ENCODE measurements at regions not wholly inside any gene's neighbourhood (a gene's known extent, or its start where the extent isn't known, plus 50 kb on each side); places are given as distances from the start of the nearest gene placed in this dataset.

DNA sequence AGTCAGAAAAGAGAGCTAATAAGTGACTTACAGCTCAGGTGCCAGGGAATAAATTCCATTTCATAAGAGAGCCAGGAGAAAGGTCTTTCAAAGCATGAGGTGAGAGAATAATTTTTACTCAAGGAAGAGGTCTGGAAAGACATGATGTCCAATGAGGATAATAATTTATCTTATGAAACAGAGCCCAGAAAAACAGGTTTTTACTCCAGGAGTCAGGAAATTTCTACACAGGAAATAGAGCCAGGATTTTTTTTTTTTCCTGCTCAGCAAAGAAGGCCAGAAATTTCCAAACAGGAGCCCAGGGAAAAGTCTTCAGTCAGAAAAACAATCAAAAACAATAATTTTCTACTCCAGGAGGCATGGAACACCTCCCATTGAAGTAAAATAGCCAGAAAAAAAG is 1185.7 kb upstream of the TSPY4 start:
- no peak for DNase-seq (ENCODE audit: low read depth in 4 of 4, low spot score in 3 of 4)

DNA sequence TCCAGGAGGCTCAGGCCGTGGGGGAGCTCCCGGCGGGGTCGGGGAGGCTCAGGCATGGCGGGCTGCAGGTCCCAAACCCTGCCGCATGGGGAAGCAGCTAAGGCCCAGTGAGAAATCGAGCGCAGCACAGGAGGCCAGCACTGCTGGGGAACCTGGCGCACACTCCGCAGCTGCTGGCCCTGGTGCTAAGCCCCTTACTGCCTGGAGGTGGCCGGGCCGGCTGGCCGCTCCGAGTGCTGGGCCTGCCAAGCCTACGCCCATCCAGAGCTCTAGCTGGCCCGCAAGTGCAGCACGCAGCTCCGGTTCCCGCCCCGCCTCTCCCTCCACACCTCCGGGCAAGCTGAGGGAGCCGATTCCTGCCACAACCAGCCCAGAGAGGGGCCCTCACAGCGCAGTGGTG is 1208.7 kb upstream of the TSPY4 start:
- DNase-seq (ENCODE audit: low read depth in 4 of 4, low spot score in 3 of 4), result no peak

DNA sequence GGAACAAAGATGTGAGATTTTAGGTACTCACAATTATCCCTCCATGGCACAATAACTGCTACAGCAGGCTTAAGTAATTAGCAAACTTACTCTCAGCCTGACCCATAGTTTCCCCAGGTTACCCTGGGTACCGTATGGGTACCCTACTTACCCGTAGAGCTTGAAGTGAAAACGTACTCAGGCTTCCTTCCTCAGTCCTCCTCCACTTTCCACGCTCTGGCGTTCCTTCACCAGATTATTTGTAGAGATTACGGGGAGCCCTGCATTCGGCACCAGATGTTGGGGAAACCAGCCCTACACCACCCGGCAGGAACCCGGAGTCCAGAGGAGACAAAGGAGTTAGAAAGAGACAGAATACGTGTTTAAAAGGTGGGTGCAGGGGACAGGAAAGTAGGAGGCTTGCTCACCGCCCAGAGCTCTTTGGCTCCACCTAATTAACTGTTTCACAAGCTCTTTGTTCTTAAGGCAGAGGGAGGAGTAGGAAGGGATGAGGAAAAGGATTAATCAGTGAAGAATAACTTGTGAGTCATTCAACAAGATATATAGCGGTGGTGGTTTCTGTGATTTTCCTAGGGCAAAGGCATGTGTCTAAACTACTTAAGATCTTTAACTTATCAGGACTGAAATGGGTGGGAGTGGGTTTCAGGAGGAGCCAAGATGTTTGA is 1211.2 kb upstream of the TSPY4 start:
- no peak for DNase-seq (ENCODE audit: low read depth in 4 of 4, low spot score in 3 of 4)

DNA sequence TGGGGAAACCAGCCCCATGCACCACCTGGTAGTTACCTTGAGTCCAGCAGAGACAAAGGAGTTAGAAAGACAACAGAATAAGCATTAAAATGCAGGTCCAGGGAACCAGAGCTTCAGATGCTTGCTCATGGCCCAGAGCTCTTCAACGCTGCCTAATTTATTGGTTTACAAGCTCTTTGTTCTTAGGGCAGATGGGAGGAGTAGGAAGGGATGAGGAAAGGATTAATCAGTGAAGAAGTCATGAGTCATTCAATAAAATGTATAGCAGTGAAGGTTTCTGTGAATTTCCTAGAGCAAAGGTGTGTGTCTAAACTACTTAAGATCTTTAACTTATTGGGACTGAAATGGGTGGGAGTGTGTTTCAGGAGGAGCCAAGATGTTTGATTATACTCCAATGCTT is 1210.3 kb upstream of the AMELY start:
- DNase-seq (ENCODE audit: low read depth in 4 of 4, low spot score in 3 of 4), result no peak

DNA sequence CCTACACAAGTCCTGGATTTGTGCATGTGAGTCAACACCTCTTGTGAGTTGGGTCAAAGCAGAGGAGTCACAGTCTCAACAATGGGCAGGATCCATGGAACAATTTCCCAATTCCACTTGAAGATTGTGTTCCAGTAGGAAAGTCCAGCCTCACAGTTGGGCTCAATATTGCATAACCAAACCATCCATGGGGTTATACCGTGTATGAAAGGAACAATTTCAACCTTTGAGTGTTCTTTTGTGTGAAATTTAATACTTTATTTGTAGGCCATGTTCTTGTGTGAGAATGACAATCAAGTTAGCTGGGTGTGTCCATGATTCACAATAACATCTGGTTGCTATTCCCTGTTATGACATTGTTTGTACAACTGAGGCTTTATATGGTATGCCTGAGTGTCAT is 1182.9 kb upstream of the AMELY start:
- no peak for DNase-seq (ENCODE audit: low read depth in 4 of 4, low spot score in 3 of 4)

DNA sequence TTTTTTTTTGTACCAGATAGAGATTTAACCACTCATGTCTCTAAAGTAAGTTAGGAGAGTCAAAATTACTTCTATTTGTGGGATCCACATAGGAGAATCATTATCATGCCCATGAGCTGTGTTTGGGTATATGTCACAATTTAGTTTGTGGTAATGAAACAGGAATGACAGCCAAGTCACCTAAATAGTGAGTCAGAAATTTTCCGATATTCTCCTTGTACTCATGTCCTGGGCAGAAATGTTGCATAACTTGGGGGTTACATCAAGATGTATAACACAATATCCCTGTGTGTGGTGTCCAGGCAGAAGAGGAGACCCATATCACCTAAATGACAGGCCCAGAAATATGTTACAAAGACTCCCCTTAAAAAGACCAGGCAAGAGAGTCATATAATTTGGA is 1181.4 kb upstream of the AMELY start:
- no peak for DNase-seq (ENCODE audit: low read depth in 4 of 4, low spot score in 3 of 4)

DNA sequence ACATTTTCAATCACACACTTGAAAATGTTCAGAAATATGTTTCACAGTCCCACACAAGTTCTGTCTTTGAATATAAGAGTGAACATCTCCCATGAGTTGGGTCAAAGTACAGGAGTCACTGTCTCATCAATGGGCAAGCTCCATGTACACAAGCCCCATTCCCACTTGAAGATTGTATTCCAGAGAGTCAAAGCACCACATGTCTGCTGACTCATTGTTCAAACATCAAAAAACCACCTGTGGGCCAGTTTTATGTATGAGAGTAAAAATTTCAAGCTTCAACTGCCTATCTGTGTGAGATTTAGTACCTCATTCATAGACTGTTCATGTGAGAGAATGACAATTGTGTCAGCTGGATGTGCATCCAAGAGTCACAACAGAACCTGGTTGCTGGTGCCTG is 1174.4 kb upstream of the AMELY start:
- DNase-seq (ENCODE audit: low read depth in 4 of 4, low spot score in 3 of 4), result no peak

DNA sequence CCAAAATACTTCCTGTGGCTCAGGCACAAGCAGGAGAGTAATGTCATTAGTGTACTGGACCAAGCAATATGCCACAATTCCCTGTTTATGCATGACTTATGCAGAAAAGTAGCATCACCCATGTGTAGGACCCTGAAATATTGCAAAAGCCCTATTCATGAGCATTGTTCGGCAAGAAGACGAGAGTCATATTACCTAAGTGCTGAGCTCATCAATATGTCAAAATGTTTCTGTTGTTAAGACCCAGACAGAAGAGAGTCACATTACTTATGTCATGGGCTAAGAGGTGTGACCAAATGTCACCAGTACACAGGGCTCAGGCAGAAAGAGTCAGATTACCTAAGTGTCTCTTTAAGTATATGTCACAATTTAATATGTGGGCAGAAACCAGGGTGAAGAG is 1172.6 kb upstream of the AMELY start:
- DNase-seq (ENCODE audit: low read depth in 4 of 4, low spot score in 3 of 4), result no peak

DNA sequence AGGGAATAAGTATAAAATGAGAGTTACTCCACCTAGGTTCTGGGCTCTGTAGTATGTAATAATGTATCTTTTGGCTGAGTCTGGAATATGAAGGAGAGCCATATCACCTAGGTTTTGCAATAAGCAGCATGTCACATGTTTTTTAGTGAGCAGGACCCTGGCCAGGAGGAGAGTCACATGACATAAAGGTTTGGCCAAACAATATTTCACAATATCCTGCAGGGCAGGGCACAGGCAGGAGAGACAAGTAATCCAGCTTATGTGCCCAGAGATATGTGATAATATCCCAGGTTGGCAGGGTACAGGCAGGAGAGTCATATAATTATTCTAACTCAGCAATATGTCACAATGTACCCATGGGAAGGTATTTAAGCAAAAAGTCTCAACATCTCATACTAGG is 1169.6 kb upstream of the AMELY start:
- no peak for DNase-seq (ENCODE audit: low read depth in 4 of 4, low spot score in 3 of 4)

DNA sequence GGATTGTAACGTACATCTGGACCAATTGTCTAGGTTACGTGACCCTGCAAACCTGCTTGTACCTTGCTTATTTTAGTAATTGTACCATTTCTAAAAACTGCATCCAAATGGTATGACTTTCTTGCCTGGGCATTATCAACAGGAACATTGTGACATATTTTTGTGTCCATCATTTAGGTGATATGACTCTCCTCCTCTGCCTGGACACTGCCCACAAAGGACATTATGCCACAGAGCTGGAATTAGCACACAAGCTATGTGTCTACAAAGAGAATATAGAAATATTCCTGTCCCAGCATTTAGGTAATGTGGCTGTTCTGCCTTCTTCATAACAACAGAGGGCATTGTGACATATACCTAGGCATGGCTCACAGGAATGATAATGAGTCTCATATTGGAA is 1153.7 kb upstream of the AMELY start:
- DNase-seq (ENCODE audit: low read depth in 4 of 4, low spot score in 3 of 4), result no peak

DNA sequence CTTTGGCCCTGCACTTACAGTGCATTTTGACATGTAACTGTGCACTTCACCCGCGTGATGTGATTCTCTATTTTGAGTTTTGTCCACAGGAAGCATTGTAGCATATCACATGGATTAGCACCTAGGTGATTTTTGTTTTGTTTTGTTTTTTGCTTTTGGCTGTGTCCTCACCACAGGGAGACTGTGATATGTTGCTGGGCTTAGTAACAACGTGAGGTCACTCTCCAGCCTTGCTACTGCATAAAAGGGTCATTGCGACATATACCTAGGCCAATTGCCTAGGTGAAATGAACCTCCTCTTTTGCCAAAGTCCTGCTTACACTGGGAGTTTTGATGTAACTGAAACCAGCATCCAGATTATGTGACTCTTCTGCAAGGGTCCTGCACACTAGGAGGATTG is 1152.9 kb upstream of the AMELY start:
- DNase-seq (ENCODE audit: low read depth in 4 of 4, low spot score in 3 of 4), result no peak

DNA sequence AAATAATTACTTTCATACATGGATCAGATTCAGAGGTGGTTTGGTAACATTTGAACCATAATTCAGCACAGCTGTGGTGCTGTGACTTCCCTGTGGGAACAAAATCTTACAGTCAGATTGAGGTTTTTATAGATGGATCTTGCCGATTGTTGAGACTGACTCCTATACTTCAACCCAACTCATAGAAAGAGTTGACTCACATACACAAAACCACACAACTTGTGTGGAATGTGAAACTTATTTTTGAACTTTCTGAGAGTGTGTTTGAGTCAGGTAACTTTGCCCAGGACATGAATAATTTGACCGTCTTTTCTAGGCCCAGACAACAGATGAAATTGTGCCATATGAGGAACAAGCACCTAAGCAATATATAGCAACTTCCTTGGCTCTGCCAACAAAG is 1152.4 kb upstream of the AMELY start:
- no peak for DNase-seq (ENCODE audit: low read depth in 4 of 4, low spot score in 3 of 4)

DNA sequence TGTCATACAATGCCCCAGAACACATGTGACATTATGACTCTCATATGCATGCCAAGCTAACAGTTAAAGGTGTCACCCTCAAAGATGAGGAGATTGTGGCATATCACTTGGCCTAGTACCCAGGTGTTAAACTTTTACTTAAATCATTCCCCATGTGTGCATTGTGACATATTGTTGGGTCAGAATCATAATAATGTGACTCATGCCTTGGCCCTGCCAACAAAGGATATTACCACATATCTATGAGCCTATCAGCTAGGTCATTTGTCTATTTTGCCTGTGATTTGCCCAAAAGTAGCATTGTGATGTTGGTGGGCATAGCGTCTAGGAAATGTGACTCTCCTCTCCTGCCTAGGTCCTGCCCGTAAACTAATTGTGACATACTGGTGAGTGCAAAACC is 1147.1 kb upstream of the AMELY start:
- DNase-seq (ENCODE audit: low read depth in 4 of 4, low spot score in 3 of 4), result no peak

DNA sequence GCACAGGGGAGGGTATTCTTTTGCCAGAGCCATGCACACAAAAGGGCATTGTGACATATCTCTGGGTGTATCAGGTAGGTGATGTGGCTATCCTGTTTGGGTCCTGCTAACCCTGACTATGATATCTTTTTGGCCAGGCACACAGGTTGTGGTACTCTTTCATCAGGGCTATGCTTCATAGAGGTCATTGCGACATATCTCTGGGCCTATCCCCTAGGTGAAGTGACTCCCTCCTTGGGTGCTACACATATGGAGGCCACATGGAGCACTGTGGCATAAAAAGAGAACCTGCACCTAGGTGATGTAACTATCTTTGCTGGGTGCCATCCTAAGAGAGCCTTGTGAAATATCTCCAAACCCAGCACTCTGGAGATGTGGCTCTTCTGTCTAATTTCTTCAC is 1139.8 kb upstream of the AMELY start:
- no peak for DNase-seq (ENCODE audit: low read depth in 4 of 4, low spot score in 3 of 4)

DNA sequence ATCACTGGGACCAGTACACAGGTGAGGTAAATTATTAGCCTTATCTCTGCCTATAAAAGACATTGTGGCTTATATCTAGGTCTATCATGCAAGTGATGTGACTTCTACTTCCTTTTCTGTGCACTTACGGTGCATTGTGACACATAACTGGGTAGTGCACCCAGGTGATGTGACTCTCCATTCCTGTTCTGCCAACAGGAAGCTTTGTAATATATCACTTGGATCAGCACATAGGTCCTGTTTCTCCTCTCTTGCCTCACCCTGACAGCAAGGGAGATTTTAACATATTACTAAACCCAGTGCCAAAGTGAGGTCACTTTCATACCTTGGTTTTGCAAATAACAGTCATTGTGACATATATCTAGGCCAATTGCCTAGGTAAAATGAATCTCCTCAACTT is 1129.7 kb upstream of the AMELY start:
- no peak for DNase-seq (ENCODE audit: low read depth in 4 of 4, low spot score in 3 of 4)

DNA sequence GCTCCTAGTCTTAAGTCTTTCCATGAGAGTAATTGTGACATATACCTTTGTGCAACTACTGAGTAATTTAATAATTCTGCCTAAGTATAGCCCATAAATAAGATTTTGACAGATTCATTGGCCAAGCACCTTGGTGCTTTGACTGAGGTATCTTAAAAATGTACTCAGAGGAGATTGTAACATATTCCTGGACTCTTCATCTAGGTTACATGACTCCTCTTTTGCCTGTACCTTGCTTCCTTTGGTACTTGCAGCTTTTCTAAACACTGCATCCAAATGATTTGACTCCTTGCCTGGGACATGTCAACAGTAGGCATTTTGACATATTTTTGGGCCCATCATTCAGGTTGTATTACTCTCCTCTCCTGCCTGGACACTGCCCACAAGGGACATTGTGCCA is 1125.0 kb upstream of the AMELY start:
- no peak for DNase-seq (ENCODE audit: low read depth in 4 of 4, low spot score in 3 of 4)

DNA sequence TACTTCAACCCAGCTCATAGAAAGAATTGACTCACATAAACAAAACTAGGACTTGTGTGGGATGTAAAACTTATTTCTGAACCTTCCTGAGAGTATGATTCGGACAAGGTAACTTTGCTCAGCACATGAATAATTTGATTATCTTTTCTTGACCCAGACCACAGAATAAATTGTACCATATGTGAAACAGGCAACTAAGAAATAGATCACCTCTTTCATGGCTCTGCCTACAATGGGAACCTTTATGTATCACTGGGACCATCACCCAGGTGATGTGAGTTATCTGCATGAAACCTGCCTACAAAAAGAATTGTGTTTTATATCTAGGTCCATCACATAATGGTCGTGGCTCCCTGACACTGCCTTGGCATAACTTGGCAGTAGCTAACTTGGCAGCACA is 1124.1 kb upstream of the AMELY start:
- DNase-seq (ENCODE audit: low read depth in 4 of 4, low spot score in 3 of 4), result no peak

DNA sequence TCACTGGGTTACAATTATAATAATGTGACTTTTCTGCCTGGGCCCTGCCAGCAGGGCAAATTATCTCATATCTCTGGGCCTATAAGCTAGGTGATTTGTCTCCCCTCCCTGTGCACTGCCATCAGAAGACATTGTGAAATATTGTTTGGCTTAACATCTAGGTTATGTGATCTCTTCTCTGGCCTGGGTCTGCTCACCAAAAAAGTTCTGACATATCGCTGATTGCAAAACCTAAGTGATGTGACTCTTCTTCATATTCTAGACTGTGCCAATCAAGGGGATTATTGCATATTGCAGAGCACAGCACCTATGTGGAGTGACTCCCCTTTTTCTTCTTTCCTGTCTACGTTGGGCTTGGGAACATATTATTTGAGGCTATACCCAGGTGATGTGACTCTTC is 1123.1 kb upstream of the AMELY start:
- no peak for DNase-seq (ENCODE audit: low read depth in 4 of 4, low spot score in 3 of 4)

DNA sequence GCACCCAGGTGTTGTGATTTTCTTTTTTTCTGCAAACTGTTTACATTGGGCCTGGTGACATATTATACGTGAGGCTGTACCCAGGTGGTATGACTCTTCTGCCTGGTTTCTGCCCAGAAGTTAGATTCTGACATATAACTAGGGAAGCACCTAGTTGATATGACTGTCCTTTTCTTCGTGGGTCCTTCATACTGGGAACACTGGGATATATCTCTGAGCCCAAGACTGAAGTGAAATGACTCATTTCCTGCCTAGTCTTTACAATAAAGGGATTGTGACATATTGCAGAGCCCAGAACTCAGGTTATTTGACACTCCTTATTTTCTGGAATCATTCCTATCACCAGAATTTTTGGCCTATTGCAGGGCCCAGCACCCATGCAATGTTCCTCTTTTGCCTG is 1121.6 kb upstream of the AMELY start:
- no peak for DNase-seq (ENCODE audit: low read depth in 4 of 4, low spot score in 3 of 4)

DNA sequence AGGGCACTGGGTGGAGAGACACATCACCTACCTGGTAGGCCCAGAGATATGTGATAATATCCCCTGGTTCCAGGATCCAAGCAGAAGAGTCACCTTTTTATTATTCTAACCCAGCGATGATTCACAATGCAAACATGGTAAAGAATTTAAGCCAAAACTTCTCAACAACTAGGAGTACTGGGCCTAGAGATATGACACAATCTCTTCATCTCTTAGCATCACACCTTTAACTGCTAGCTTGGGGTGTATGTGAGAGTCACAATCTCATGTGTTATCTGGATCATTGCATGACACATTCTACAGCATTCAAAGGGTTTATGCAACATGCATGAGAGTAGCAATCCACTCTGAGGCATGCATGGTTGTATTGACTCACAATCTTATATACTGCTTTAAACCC is 1109.0 kb upstream of the AMELY start:
- no peak for DNase-seq (ENCODE audit: low read depth in 4 of 4, low spot score in 3 of 4)

DNA sequence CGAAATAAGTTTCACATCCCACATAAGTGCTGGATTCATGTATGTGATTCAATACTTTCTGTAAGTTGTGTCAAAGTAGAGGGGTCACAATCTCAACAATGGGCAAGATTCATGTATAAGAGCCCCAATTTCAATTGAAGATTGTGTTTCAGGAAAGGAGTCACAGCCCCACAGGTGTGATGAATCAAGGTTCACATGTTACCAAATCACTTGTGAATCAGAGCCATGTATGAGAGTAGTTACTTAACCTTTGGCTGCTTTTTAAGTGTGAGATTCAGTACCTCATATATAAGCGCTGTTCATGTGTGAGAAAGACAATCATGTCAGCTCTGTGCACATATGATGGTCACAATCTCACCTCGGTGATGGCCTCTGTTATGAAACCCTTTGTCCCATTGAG is 1100.0 kb upstream of the AMELY start:
- no peak for DNase-seq (ENCODE audit: low read depth in 4 of 4, low spot score in 3 of 4)

DNA sequence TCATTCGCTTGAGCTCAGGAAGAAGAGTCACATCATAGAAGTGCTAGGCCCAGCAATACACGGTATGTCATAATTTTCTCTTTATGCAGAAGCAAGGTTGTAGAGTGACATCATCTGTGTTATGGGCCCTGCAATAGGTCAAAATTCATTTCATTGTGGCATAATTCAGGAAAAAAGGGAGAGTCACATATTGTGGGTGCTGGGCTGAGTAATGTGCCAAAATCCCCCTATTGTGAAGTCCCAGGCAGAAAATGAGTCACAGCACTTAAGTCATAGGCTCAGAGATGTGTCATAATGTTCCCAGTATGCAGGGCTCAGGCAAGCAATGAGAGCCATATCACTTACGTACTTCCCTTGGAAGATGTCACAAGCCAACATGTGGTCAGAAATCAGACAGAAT is 1092.6 kb upstream of the AMELY start:
- DNase-seq (ENCODE audit: low read depth in 4 of 4, low spot score in 3 of 4), result no peak

DNA sequence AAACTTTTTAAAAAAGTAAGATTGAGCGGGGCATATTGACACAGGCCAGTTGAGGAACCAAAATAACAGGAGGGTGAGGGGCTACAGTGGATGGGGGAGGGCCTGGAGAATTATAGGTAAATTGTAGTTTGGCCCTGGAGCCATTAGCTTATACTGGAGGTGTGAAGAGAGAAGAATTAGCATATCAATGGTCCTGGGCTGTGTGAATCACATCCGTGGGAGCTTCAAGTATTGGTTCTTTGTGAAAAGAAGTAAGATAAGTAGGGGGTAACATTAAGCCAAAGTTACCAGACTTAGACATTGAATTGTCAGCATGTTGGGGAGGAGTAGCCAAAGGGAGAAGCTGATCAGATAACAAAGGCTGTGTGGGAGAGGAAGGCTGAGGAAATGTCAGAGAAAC is 1085.2 kb upstream of the AMELY start:
- DNase-seq (ENCODE audit: low read depth in 4 of 4, low spot score in 3 of 4), result no peak
